ENCODE measurements at regions not wholly inside any gene's neighbourhood (a gene's known extent, or its start where the extent isn't known, plus 50 kb on each side); places are given as distances from the start of the nearest gene placed in this dataset.

DNA sequence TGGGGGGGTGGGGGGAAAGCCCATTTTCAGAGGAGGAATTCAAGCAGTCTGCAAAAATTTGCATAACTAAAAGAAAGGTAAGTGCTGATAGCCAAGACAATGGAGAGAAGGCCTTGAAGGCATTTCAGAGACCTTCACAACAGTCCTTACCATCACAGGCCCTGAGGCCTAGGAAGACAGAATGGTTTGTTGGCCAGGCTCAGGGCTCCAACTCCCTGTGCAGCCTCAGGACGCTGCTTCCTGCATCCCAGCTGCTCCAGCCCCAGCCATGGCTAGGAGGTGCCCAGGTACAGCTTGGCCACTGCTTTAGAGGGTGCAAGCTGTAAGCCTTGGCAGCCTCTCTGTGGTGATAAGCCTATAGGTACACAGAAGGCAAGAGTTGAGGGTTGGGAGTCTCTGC lies 571.6 kb downstream of the MATN1 start:
- Histone ChIP-seq H3K4me1 (ENCODE audit: control insufficient read depth in 1 of 2, insufficient read depth in 2 of 2, low read length in 2 of 2) (no peaks in the 10 kb centered on the region), H3K36me3 (ENCODE audit: control insufficient read depth in 1 of 2, insufficient read depth in 2 of 2, low read length in 2 of 2) (no peaks in the 10 kb centered on the region), H3K9me3 (ENCODE audit: control insufficient read depth in 1 of 2, insufficient read depth in 1 of 2, low read depth in 1 of 2, low read length in 2 of 2) (no peaks in the 10 kb centered on the region), H3K9ac (ENCODE audit: low read length) (no peak overlapping the region), H3K27me3 (ENCODE audit: insufficient read depth, low read length) (peaks cover 8% of the 10 kb centered on the region), H3K4me2 (ENCODE audit: low read length) (no peak overlapping the region), H2AFZ (ENCODE audit: low read depth, low read length, poor library complexity, severe bottlenecking) (no peak overlapping the region), H3K27ac (ENCODE audit: low read depth, low read length) (no peak overlapping the region), H4K20me1 (ENCODE audit: insufficient read depth) (no peaks in the 10 kb centered on the region), H3K79me2 (ENCODE audit: insufficient read depth, low read length) (no peaks in the 10 kb centered on the region), H3K4me3 (replicated peaks in 1 of 2; ENCODE audit: low read depth in 1 of 2, low read length in 2 of 2) (no peak overlapping the region), H3K9me2 (ENCODE audit: insufficient read depth) (no peaks in the 10 kb centered on the region)
- DNase-seq (ENCODE audit: low read depth, low spot score), result no peak
- ChIA-PET POLR2A (no interaction called here), RAD21 (ENCODE audit: low non-redundant PET in 1 of 2, low total read pairs in 2 of 2, uncharacterized antibody in 2 of 2, unreplicated experiment in 2 of 2) (no interaction called here), CTCF (no interaction called here)
- BruUV-seq (replicated peaks), result no TSS peak
- TF ChIP-seq ZNF274 (IDR thresholded peaks at IDR 0.05; ENCODE audit: low read depth, low read length) (no peak), ELF1 (IDR thresholded peaks at IDR 0.05; ENCODE audit: borderline replicate concordance, low read depth) (no peak), EZH2 (IDR thresholded peaks at IDR 0.05) (no peak)
- ATAC-seq, result no peak
- intact Hi-C loops (cut with micrococcal nuclease), result no loop called here

DNA sequence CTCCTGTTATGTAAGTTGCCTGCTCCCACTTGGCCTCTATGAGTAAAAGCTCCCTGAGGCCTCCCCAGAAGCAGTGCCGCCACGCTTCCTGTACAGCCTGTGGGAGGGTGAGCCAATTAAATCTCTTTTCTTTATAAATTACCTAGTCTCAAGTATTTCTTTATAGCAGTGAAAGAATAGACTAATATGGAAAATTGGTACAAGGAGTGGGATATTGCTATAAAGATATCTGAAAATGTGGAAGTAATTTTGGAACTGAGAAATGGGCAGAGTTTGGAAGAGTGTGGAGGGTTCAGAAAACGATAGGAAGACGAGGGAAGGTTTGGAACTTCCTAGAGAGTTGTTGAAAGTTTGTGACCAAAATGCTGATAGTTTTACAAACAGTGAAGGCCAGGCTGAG lies 572.3 kb downstream of the MATN1 start:
- RAD21 ChIA-PET (ENCODE audit: low non-redundant PET in 1 of 2, low total read pairs in 2 of 2, uncharacterized antibody in 2 of 2, unreplicated experiment in 2 of 2), result no interaction called here
- Histone ChIP-seq H3K79me2 (ENCODE audit: insufficient read depth, low read length) (no peaks in the 10 kb centered on the region), H3K9me2 (ENCODE audit: insufficient read depth) (no peaks in the 10 kb centered on the region), H3K27ac (ENCODE audit: low read depth, low read length) (no peak overlapping the region), H3K4me1 (ENCODE audit: control insufficient read depth in 1 of 2, insufficient read depth in 2 of 2, low read length in 2 of 2) (no peaks in the 10 kb centered on the region), H2AFZ (ENCODE audit: low read depth, low read length, poor library complexity, severe bottlenecking) (no peak overlapping the region), H3K9me3 (ENCODE audit: control insufficient read depth in 1 of 2, insufficient read depth in 1 of 2, low read depth in 1 of 2, low read length in 2 of 2) (no peaks in the 10 kb centered on the region), H3K4me3 (replicated peaks in 1 of 2; ENCODE audit: low read depth in 1 of 2, low read length in 2 of 2) (no peak overlapping the region), H3K36me3 (ENCODE audit: control insufficient read depth in 1 of 2, insufficient read depth in 2 of 2, low read length in 2 of 2) (no peaks in the 10 kb centered on the region), H3K27me3 (ENCODE audit: insufficient read depth, low read length) (peaks cover 15% of the 10 kb centered on the region), H3K9ac (ENCODE audit: low read length) (no peak overlapping the region), H4K20me1 (ENCODE audit: insufficient read depth) (no peaks in the 10 kb centered on the region), H3K4me2 (ENCODE audit: low read length) (no peak overlapping the region)
- intact Hi-C loops (cut with micrococcal nuclease), result no loop called here
- POLR2A ChIA-PET, result no interaction called here
- CTCF ChIA-PET, result no interaction called here
- TF ChIP-seq, protein P1, sequence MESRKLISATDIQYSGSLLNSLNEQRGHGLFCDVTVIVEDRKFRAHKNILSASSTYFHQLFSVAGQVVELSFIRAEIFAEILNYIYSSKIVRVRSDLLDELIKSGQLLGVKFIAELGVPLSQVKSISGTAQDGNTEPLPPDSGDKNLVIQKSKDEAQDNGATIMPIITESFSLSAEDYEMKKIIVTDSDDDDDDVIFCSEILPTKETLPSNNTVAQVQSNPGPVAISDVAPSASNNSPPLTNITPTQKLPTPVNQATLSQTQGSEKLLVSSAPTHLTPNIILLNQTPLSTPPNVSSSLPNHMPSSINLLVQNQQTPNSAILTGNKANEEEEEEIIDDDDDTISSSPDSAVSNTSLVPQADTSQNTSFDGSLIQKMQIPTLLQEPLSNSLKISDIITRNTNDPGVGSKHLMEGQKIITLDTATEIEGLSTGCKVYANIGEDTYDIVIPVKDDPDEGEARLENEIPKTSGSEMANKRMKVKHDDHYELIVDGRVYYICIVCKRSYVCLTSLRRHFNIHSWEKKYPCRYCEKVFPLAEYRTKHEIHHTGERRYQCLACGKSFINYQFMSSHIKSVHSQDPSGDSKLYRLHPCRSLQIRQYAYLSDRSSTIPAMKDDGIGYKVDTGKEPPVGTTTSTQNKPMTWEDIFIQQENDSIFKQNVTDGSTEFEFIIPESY (IDR thresholded peaks at IDR 0.05; ENCODE audit: extremely low read depth, insufficient replicate concordance, low read length), result no peak
- TF ChIP-seq SIN3A (IDR thresholded peaks at IDR 0.05; ENCODE audit: low read depth), result no peak
- BruUV-seq (replicated peaks), result no TSS peak
- DNase-seq (ENCODE audit: low read depth, low spot score), result no peak
- no peak for ATAC-seq

All from HCT116 (cell line).